ENCODE measurements at regions not wholly inside any gene's neighbourhood (a gene's known extent, or its start where the extent isn't known, plus 50 kb on each side); places are given as distances from the start of the nearest gene placed in this dataset.

DNA sequence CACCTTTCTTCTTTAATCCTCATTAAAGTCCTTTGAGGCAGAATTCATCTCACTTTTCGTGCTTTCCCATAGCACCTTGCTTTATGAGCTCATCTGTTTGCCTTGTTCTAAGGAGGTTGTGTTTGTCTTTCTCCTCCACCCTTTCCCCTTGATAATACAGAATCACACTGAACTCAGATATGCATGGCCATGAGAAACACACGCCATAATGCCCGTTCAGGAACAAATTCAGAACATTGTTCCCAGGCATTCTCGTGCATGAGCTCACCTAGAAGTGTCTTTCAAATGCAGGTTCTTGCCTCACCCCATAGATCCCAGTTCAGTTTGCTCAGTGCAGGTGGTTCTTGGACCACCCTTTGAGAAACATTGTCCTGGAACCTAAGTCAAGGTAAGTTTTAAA is 71.1 kb downstream of the TMEM114 start:
- no peak for DNase-seq

DNA sequence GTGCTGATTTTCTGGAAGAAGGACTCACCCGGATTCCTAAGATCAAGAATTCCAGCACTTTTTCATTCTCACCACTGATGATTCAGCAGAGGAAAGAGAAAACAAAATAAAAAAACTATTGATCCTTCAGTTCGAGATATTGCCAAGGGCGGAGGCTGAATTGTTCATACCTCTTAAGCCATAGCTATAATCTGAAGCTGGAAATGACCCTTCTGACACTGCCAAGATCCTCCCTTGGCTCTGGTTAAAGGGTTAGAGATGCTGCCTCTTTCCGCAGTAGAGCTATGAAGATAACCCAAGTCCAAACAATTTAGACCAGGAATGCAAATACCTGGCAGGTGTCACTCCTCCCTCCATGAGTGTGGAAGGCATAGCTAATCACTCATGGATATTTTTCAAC is 73.0 kb downstream of the TMEM114 start:
- no peak for DNase-seq

DNA sequence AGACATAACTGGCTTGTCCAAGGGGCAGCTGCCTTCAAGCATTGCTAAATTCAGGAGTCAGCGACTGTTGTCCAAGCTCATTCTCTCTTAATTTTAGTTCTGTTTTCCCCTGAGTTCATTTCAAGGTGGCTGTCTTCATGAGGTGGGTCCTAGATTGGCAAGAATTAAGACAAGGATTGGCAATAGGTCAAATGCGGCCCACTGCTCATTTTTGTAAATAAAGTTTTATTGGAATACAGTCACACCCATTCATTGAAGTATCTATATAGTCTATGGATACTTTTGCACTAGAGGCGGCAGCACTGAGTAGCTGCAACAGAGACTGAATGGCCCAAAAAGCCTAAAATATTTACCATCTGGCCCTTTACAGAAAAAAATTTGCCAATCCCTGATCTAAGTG is 73.8 kb downstream of the TMEM114 start:
- DNase-seq = no peak

- DNase-seq = no peak
Measured at GRCh38 chr16:8512941-8513624, 77.2 kb downstream of the TMEM114 start.

DNA sequence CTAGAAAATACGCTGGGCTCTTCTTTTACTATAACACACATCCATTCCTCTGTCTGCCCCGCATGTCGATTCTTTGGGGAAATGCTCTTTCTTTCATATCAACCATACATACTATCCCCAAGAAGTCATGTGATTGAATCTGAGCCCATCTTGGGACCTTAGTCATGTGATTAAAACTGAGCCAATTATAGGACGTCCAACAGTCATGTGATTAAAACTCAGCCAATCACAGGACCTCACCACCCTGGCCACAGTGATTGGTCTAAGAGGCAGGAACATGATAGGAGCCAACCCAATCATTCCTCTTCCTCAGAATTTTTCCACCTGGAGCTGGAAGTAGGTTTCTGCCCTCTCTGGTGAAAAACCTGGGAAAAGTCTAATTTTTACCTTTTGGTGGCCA is 78.8 kb downstream of the TMEM114 start:
- no peak for DNase-seq

DNA sequence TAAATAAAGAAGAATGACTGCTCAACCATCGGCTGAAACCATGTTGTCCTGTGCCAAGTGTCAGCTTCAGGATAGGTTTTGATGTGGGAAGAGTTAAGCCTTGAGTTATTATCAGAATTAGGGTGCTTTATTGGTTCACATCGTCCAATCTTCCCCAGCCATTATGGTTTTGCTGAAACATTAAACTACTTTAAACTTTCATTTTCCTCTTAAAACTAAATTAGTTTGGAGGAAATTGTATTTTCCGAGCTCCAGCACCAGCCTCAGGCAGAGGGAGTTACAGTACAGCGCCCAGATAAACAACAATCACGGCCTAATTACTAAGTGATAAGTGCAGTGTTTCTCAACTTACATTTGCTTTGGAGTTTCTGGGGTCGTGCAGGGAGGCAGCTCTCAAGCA is 80.2 kb downstream of the TMEM114 start:
- DNase-seq = no peak

GRCh38 chr16:8505327-8505991 is 84.9 kb downstream of the TMEM114 start:
- DNase-seq = no peak

- no peak for DNase-seq
Measured at GRCh38 chr16:8502446-8502845, 87.9 kb downstream of the TMEM114 start.

GRCh38 chr16:8500351-8500750 is 90.0 kb downstream of the TMEM114 start:
- DNase-seq = no peak

DNA sequence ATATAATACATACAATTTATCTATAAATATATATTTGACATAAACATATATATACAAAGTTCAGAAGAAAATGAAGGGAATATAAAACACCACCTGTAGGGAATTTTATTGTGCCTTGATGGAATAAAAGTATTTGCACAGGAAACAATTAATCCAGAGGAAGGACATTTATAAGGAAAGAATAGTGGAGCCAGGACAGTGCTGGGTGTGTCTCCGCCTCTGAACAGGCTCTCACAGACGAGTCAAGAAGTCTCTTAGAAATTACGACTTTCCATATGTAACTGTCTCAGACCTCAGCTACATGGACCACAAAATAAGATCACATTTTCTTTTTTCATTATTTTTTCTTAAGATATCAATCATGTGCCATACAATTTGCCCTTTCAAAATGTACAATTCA is 93.9 kb downstream of the TMEM114 start:
- DNase-seq = no peak

GRCh38 chr16:8493972-8494371 is 96.3 kb downstream of the TMEM114 start:
- DNase-seq = no peak

DNA sequence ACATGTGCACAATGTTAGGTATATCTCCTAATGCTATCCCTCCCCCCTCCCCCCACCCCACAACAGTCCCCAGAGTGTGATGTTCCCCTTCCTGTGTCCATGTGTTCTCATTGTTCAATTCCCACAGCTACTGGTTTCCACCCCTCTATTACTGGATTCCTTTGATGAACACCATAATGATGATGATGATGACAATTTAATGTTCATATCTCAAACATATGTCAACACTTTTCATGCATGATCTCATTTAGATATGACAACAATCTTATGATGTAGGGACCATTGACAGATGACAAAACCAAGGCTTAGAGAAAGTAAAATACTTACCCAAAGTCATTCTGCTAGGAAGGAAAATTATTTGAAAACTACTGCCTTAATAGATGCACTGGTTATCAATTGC is 97.6 kb downstream of the TMEM114 start:
- no peak for DNase-seq

DNA sequence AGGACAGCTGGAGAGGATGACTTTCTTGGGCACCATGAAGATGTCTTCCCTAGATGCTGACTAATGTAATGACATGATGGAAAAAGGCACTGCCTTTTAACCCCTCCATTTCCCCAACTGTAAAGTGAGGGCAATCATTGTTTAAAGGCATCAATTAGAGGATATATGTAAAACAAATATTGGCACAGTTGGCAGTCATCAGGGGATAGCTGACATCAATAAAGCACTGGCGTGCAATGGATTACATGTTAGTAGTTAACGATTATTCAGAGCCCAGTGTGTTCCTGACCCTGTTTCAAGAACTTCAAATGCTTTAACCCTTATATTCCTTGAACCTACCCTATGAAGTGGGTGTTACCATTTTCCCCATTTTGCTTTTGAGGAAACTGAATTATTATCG is 100.7 kb downstream of the TMEM114 start:
- DNase-seq = no peak

- DNase-seq = no peak
Measured at GRCh38 chr16:8486985-8487384, 103.3 kb downstream of the TMEM114 start.

DNA sequence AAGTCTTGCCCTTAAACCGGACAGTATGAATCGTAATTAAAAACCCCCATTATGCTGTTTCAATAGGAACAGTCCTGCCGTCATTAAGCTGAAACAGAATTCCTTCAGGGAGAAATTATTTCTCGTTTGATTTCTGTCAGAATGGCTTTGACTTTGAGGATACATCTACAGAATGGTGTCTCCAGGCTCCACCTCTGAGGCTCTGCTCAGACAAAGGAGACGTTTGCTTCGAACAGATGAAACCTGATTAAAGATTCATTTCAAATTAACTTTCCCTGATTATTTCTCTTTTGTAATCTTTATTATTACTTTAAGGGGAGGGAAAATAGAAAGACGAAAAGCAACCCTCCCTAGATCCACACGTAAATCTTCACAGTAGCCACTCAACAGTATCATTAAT is 106.9 kb downstream of the TMEM114 start:
- no peak for DNase-seq

DNA sequence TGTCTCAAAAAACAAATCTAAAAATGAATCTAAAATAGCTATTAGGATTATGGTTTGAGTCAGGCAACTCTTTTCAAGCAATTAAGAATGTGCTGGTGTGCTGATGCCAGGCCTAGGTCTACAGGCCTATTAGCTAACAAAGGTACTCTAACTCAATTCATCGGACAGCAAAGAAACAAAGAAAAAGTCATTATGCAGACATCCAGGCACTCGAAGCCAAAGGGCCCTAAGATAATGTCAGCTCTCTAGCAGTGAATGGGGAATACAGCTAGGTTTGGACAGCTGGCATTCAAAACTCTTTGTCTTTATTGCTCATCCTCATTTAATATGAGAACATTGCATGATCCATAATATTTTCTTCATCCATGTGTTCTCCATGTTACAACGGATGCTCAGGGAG is 108.5 kb downstream of the TMEM114 start:
- DNase-seq = no peak

DNA sequence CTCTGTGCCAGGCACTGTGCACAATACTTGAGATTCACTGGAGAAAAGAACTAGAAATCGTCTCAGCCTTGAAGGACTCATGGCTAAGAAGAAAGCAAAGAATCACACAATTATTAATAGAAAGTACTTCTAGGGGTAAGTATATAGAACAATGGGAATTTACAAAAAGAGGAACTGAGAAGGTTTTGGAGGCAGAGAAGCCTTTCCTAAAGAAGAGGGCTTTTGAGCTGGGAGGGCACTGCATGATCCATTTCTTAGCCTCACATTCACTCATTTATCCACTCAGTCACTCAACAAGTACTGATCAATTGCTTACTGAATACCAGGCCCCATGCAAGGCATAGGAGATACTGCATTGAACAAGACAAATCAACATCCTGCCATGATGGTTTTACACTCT is 113.5 kb downstream of the TMEM114 start:
- no peak for DNase-seq

GRCh38 chr16:8474587-8474986 is 115.7 kb downstream of the TMEM114 start:
- DNase-seq = no peak

DNA sequence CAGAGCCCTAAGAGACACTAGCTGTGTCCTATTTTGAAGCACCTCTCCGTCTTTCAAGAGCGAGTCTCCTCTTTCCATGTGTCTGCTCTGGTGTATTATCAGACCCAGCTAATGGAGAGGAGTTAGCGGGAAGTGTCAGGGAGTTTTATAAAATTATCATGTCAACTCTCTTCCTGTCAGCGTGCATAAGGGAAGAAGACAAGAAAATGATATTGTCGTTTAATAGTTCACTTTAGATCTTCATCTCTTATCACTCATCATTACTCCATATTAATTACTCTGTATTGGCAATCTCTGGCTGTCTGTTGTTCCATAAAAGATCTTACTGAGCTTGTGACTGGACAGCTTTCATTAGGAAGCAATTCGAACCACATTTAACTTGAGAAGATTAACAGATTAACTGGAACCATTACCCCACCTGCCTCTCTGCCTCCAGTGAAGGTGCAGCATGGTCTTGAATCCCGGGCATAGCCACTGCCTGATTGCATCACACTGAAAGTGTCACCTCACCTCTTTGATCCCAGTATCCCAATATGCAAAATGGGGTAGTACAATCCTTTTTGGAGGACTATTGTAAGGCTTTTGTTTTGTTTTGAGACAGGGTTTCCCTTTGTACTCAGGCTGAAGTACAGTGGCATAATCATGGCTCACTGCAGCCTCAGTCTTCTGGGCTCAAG is 121.1 kb downstream of the TMEM114 start:
- DNase-seq = no peak

GRCh38 chr16:8464979-8465378 is 125.3 kb downstream of the TMEM114 start:
- DNase-seq = no peak

DNA sequence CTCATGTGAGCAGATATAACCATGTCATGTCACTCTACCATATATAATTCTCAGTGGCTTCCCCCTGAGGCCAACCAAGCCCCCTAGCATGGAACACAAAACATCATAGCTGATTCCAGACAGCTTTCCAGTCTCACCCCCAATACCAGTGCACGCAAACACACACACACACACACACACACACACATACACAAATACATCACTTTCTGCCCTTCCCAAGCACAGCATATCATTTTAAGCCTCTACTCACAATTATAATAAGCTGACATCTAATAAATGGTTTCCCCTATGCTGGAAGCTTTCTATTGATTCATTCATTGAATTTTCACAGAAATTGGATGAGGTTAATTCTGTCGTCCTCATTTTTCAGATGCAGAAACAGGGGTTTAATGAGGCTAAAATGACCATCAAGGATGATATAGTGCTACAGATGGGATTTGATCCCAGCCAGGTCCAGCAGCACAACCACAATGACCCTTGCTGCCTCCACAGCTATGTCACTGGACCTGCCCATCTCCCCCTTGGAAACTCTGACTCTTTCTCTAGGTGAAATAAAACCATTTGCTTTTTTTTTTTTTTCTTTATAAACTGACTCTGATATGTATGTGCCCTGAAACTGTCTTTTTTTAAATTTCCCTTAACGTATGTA is 131.1 kb downstream of the TMEM114 start:
- DNase-seq = no peak

DNA sequence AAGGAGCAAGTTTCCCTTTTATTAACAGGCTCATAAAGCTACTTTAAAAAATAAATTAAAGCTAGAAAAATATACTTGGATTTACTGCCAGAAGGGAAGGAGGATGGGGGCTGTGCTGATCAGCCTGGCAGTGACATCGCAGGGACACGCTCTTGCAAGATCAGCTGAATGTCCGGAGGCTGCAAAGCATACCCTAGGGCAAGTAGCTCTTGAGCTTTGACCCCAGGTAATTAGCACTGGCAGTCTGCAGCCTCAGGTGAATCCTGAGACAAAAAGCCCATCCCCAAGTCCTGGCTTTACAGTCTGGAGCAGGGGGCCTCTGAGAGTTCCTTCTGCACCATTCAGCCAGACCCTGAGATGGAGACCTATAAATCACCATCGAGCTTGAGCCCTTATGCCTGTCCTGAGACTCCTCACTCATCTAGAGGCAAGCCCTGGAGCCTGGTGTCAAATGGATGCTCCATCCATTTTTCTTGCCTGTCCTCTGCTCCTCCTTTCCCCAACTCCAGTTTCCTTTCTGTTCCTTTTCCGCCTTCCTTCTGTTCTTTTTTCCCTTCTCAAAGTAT is 131.7 kb downstream of the TMEM114 start:
- DNase-seq = no peak

- no peak for DNase-seq
Measured at GRCh38 chr16:8453359-8453758, 137.0 kb downstream of the TMEM114 start.

- DNase-seq = no peak
Measured at GRCh38 chr16:8452941-8453340, 137.4 kb downstream of the TMEM114 start.

Data from GF-D8 (cell line).